Neuronal stem cell (in vitro differentiated cells): ENCODE measurements at regions not wholly inside any gene's neighbourhood (a gene's known extent, or its start where the extent isn't known, plus 50 kb on each side); places are given as distances from the start of the nearest gene placed in this dataset.
A peak's percentile ranks its signal among the peaks of the same experiment; 100 is the strongest.

Source experiments
- DNase-seq: peaks from one replicate; pipeline ENCODE4 v3.0.0-alpha.2; 2013; ENCODE audit warnings: low spot score
- H2AFZ ChIP-seq: one replicate; pipeline ENCODE4 v1.6.1; 2013; ENCODE audit warnings: mild to moderate bottlenecking, low read length, inconsistent platforms
- H2AK5ac ChIP-seq: 2 replicates; pipeline ENCODE4 v1.6.1; 2013; ENCODE audit warnings: low read depth, mild to moderate bottlenecking, inconsistent platforms, low read length, moderate library complexity, mixed read lengths
- H2BK120ac ChIP-seq: 2 replicates; pipeline ENCODE4 v1.6.1; 2013; ENCODE audit warnings: low read depth, mild to moderate bottlenecking, inconsistent platforms, low read length, moderate library complexity, mixed read lengths
- H2BK12ac ChIP-seq: one replicate; pipeline ENCODE4 v1.6.1; 2013; ENCODE audit warnings: low read length, inconsistent platforms
- H2BK15ac ChIP-seq: 2 replicates; pipeline ENCODE4 v1.6.1; 2013; ENCODE audit warnings: mild to moderate bottlenecking, low read length, inconsistent platforms, mixed read lengths
- H2BK5ac ChIP-seq: one replicate; pipeline ENCODE4 v1.6.1; 2013; ENCODE audit warnings: inconsistent platforms, mild to moderate bottlenecking, low read length, moderate library complexity
- H3K14ac ChIP-seq: one replicate; pipeline ENCODE4 v1.6.1; 2013; ENCODE audit warnings: low read length, inconsistent platforms
- H3K18ac ChIP-seq: 2 replicates; pipeline ENCODE4 v1.6.1; 2013; ENCODE audit warnings: low read length, inconsistent platforms
- H3K23ac ChIP-seq: 2 replicates; pipeline ENCODE4 v1.6.1; 2013; ENCODE audit warnings: low read depth, mild to moderate bottlenecking, mixed read lengths, low read length, inconsistent platforms; ENCODE audit not compliant: poor library complexity
- H3K27ac ChIP-seq: replicated peaks from 3 replicates; pipeline ENCODE4 v1.5.1; 2013; ENCODE audit warnings: low read length, inconsistent platforms
- H3K27me3 ChIP-seq, 3 experiments: 2 replicates each; pipeline ENCODE4 v1.6.1; 2013; ENCODE audit warnings: low read length in 3 of 3, mild to moderate bottlenecking in 2 of 3, inconsistent platforms in 1 of 3, low read depth in 1 of 3, mixed read lengths in 1 of 3, moderate library complexity in 1 of 3; ENCODE audit not compliant: control insufficient read depth in 3 of 3, insufficient read depth in 3 of 3
- H3K36me3 ChIP-seq, 2 donors: replicated peaks in 1 of 2; 2 replicates each; pipeline ENCODE4 v1.6.1; 2013; ENCODE audit warnings: low read length in 2 of 2; ENCODE audit not compliant: control insufficient read depth in 2 of 2, insufficient read depth in 2 of 2
- H3K4ac ChIP-seq: 2 replicates; pipeline ENCODE4 v1.6.1; 2013; ENCODE audit warnings: inconsistent platforms, mild to moderate bottlenecking, low read length, moderate library complexity
- H3K4me1 ChIP-seq, 2 donors: 1 replicate in 1 of 2; 2 replicates in 1 of 2; pipeline ENCODE4 v1.6.1; 2013; ENCODE audit warnings: low read length in 2 of 2, low read depth in 1 of 2; ENCODE audit not compliant: control insufficient read depth in 2 of 2, insufficient read depth in 1 of 2
- H3K4me2 ChIP-seq: one replicate; pipeline ENCODE4 v1.6.1; 2013; ENCODE audit warnings: mild to moderate bottlenecking, low read length, inconsistent platforms; ENCODE audit not compliant: insufficient read depth, poor library complexity, severe bottlenecking
- H3K4me3 ChIP-seq, 2 donors: 2 replicates each; pipeline ENCODE4 v1.5.1; 2013; ENCODE audit warnings: low read length in 2 of 2, mild to moderate bottlenecking in 2 of 2, inconsistent platforms in 1 of 2, moderate library complexity in 1 of 2
- H3K79me1 ChIP-seq: one replicate; pipeline ENCODE4 v1.6.1; 2013; ENCODE audit warnings: low read depth, mild to moderate bottlenecking, inconsistent platforms, low read length, moderate library complexity
- H3K9ac ChIP-seq: one replicate; pipeline ENCODE4 v1.6.1; 2013; ENCODE audit warnings: mild to moderate bottlenecking, low read depth, low read length, inconsistent platforms; ENCODE audit not compliant: poor library complexity
- H3K9me3 ChIP-seq, 2 donors: replicated peaks in 1 of 2; 2 replicates each; pipeline versions ENCODE3 to v1.6.1; 2013; ENCODE audit warnings: low read length in 2 of 2, mild to moderate bottlenecking in 2 of 2, inconsistent platforms in 1 of 2, low read depth in 1 of 2, mixed read lengths in 1 of 2, moderate library complexity in 1 of 2; ENCODE audit not compliant: control insufficient read depth in 2 of 2, insufficient read depth in 1 of 2
- H4K8ac ChIP-seq: one replicate; pipeline ENCODE4 v1.6.1; 2013; ENCODE audit warnings: low read depth, mild to moderate bottlenecking, inconsistent platforms, low read length, moderate library complexity
- H4K91ac ChIP-seq: one replicate; pipeline ENCODE4 v1.6.1; 2013; ENCODE audit warnings: low read length, low read depth, mild to moderate bottlenecking, inconsistent platforms; ENCODE audit not compliant: poor library complexity
- WGBS, 2 donors: extraction: QIAGEN DNeasy Blood & Tissue Kit; methylation state at CpG; one replicate each; pipeline ENCODE4 v1.1.7; 2013; ENCODE audit warnings: missing lambda C conversion rate in 2 of 2, mixed read lengths in 1 of 2; ENCODE audit not compliant: insufficient read length in 2 of 2, insufficient replicate concordance in 1 of 2; ENCODE audit errors: extremely low coverage in 2 of 2; 5-methylcytosine and 5-hydroxymethylcytosine counted together

GRCh38 chr13:53197424-53197823, 168.8 kb downstream of the OLFM4 start:
- no CpG with 5 or more reads among the region's 1 CpG for WGBS, 2 donors
- no peak overlapping the region for H3K9ac ChIP-seq
- no peak overlapping the region for H3K27ac ChIP-seq

GRCh38 chr13:53198017-53198416, 169.4 kb downstream of the OLFM4 start:
- H3K4me3 ChIP-seq, result no peak overlapping the region
- H3K27me3 ChIP-seq, result peaks cover 0 to 29% (median 7%) of the 10 kb centered on the region in 3 experiments
- no peak overlapping the region for H2BK12ac ChIP-seq
- WGBS, 2 donors, result no CpG with 5 or more reads among the region's 1 CpG
- no peaks in the 10 kb centered on the region for H3K79me1 ChIP-seq
- H3K14ac ChIP-seq, result no peak overlapping the region
- no peak overlapping the region for H3K27ac ChIP-seq
- H3K4me1 ChIP-seq, result peaks cover 5 to 6% of the 10 kb centered on the region in 2 donors
- no peak overlapping the region for H3K4me2 ChIP-seq
- no peak overlapping the region for H3K9ac ChIP-seq
- no peak overlapping the region for H2BK15ac ChIP-seq
- no peak overlapping the region for H4K8ac ChIP-seq
- peaks cover 7 to 8% of the 10 kb centered on the region in 2 donors for H3K9me3 ChIP-seq
- no peak overlapping the region for H2AK5ac ChIP-seq
- H3K4ac ChIP-seq, result no peak overlapping the region
- no peak overlapping the region for H3K18ac ChIP-seq
- no peak overlapping the region for H2BK120ac ChIP-seq
- no peaks in the 10 kb centered on the region for H3K36me3 ChIP-seq
- H2BK5ac ChIP-seq, result no peak overlapping the region
- DNase-seq, result no peak
- peak overlapping the region; percentile 34 for H2AFZ ChIP-seq
- H3K23ac ChIP-seq, result no peak overlapping the region
- H4K91ac ChIP-seq, result no peak overlapping the region

More at GRCh38 chr13:53197424-53197823, 168.8 kb downstream of the OLFM4 start:
- Histone ChIP-seq H4K8ac (no peak overlapping the region), H3K14ac (no peak overlapping the region), H2BK15ac (no peak overlapping the region), H3K4me1 (peaks cover 5 to 6% of the 10 kb centered on the region in 2 donors), H3K23ac (no peak overlapping the region), H3K27me3 (peaks cover 0 to 29% (median 7%) of the 10 kb centered on the region in 3 experiments), H2AFZ (peak overlapping the region; percentile 34), H3K36me3 (no peaks in the 10 kb centered on the region), H2BK120ac (no peak overlapping the region), H3K4me2 (no peak overlapping the region), H2BK12ac (no peak overlapping the region), H3K18ac (no peak overlapping the region), H3K4me3 (no peak overlapping the region), H4K91ac (no peak overlapping the region), H2AK5ac (no peak overlapping the region), H3K9me3 (peaks cover 7 to 8% of the 10 kb centered on the region in 2 donors), H2BK5ac (no peak overlapping the region), H3K4ac (no peak overlapping the region), H3K79me1 (no peaks in the 10 kb centered on the region)
- no peak for DNase-seq

GRCh38 chr13:53198736-53199135, 170.1 kb downstream of the OLFM4 start:
- H3K14ac ChIP-seq, result no peak overlapping the region
- no peak overlapping the region for H3K18ac ChIP-seq
- no peak overlapping the region for H2BK5ac ChIP-seq
- H2BK120ac ChIP-seq, result no peak overlapping the region
- H4K8ac ChIP-seq, result no peak overlapping the region
- H2AFZ ChIP-seq, result no peak overlapping the region
- no peaks in the 10 kb centered on the region for H3K36me3 ChIP-seq
- no peak overlapping the region for H3K4me2 ChIP-seq
- peaks cover 7 to 8% of the 10 kb centered on the region in 2 donors for H3K9me3 ChIP-seq
- H3K27ac ChIP-seq, result no peak overlapping the region
- WGBS, 2 donors, result no CpG with 5 or more reads among the region's 4 CpGs
- H3K27me3 ChIP-seq, result peaks cover 0 to 29% (median 7%) of the 10 kb centered on the region in 3 experiments
- H3K4me1 ChIP-seq, result peaks cover 5 to 6% of the 10 kb centered on the region in 2 donors
- H2BK12ac ChIP-seq, result no peak overlapping the region
- no peak overlapping the region for H3K23ac ChIP-seq
- H3K79me1 ChIP-seq, result no peaks in the 10 kb centered on the region
- H3K4ac ChIP-seq, result no peak overlapping the region
- no peak overlapping the region for H3K9ac ChIP-seq
- H2AK5ac ChIP-seq, result no peak overlapping the region
- DNase-seq, result no peak
- H2BK15ac ChIP-seq, result no peak overlapping the region
- H4K91ac ChIP-seq, result no peak overlapping the region
- no peak overlapping the region for H3K4me3 ChIP-seq

- no peak overlapping the region for H3K4ac ChIP-seq
- H3K27me3 ChIP-seq, result peaks cover 0 to 29% (median 7%) of the 10 kb centered on the region in 3 experiments
- peak overlapping the region; percentile 38 for H3K18ac ChIP-seq
- H2BK120ac ChIP-seq, result no peak overlapping the region
- no peaks in the 10 kb centered on the region for H3K36me3 ChIP-seq
- no peak overlapping the region for H2BK5ac ChIP-seq
- peaks cover 5 to 6% of the 10 kb centered on the region in 2 donors for H3K4me1 ChIP-seq
- H3K9me3 ChIP-seq, result peaks cover 7 to 8% of the 10 kb centered on the region in 2 donors
- H3K14ac ChIP-seq, result peak overlapping the region; percentile 66
- peak overlapping the region; percentile 94 for H2BK12ac ChIP-seq
- no peak overlapping the region for H3K9ac ChIP-seq
- no peak overlapping the region for H2BK15ac ChIP-seq
- WGBS, 2 donors, result no CpG with 5 or more reads among the region's 34 CpGs
- H4K91ac ChIP-seq, result no peak overlapping the region
- peak overlapping the region; percentile 80 for H3K23ac ChIP-seq
- no peak overlapping the region for H3K4me2 ChIP-seq
- DNase-seq, result no peak
- H3K4me3 ChIP-seq, result no peak overlapping the region
- H3K79me1 ChIP-seq, result no peaks in the 10 kb centered on the region
- H2AFZ ChIP-seq, result peak overlapping the region; percentile 60
- H4K8ac ChIP-seq, result no peak overlapping the region
- H2AK5ac ChIP-seq, result peak overlapping the region; percentile 37
- H3K27ac ChIP-seq, result no peak overlapping the region
These were observed 171.5 kb downstream of the OLFM4 start for GRCh38 chr13:53200075-53200474.
